Kidney (tissue), 13 donors: ENCODE measurements at regions not wholly inside any gene's neighbourhood (a gene's known extent, or its start where the extent isn't known, plus 50 kb on each side); places are given as distances from the start of the nearest gene placed in this dataset.
A peak's percentile ranks its signal among the peaks of the same experiment; 100 is the strongest.

Source experiments
- DNase-seq, 5 donors: peaks; one replicate each; pipeline ENCODE4 v3.0.0-alpha.2; 2013 to 2020
- FAIRE-seq: peaks from 2 replicates; lab custom pipeline; 2012; peaks lifted over from hg19 to GRCh38; lab: Jason Lieb, UNC
- H3K27ac ChIP-seq, 2 donors: one replicate each; pipeline ENCODE4 v1.7.0; 2013; ENCODE audit warnings: low read depth in 2 of 2, low read length in 2 of 2, inconsistent platforms in 1 of 2
- H3K27me3 ChIP-seq: one replicate; pipeline ENCODE4 v1.7.1; 2013; ENCODE audit warnings: low read length, inconsistent platforms; ENCODE audit not compliant: control insufficient read depth, insufficient read depth
- H3K36me3 ChIP-seq, 3 donors: one replicate each; pipeline versions ENCODE4 v1.7.0 to v1.7.1; 2013; ENCODE audit warnings: low read length in 3 of 3, control low read depth in 1 of 3, inconsistent platforms in 1 of 3; ENCODE audit not compliant: insufficient read depth in 3 of 3, control insufficient read depth in 2 of 3
- H3K4me1 ChIP-seq, 3 donors: one replicate each; pipeline versions ENCODE4 v1.7.0 to v1.7.1; 2013; ENCODE audit warnings: low read length in 3 of 3, inconsistent platforms in 1 of 3, low read depth in 1 of 3; ENCODE audit not compliant: control insufficient read depth in 2 of 3, insufficient read depth in 2 of 3
- H3K4me3 ChIP-seq, 3 donors: one replicate each; pipeline versions ENCODE4 v1.7.0 to v1.8.1; 2013; ENCODE audit warnings: low read length in 3 of 3, control low read depth in 1 of 3, inconsistent platforms in 1 of 3
- H3K9ac ChIP-seq, 3 donors: one replicate each; pipeline versions ENCODE4 v1.7.0 to v1.7.1; 2013; ENCODE audit warnings: low read length in 3 of 3, control low read depth in 1 of 3, inconsistent platforms in 1 of 3
- H3K9me3 ChIP-seq, 3 donors: one replicate each; pipeline versions ENCODE4 v1.7.0 to v1.7.1; 2013; ENCODE audit warnings: low read length in 3 of 3, control low read depth in 1 of 3, inconsistent platforms in 1 of 3; ENCODE audit not compliant: control insufficient read depth in 2 of 3, insufficient read depth in 1 of 3
- intact Hi-C: fragments of 100-400 bp; cut with DNase I; formaldehyde crosslinking; loops from one replicate; pipeline ENCODE4 v1.11.1; 2022
- TF ChIP-seq, protein P1 (sequence below): IDR thresholded peaks from 3 replicates; pipeline ENCODE4 v1.5.1; 2012; ENCODE audit warnings: mild to moderate bottlenecking, moderate library complexity, borderline replicate concordance; ENCODE audit not compliant: insufficient read depth; ENCODE audit errors: extremely low read depth
- donor health status: control.
- donor health status: control.
- donor health status: control.
- donor health status: control.
- donor health status: control.
- donor health status: DM: yes; HTN: yes; CAD: no.
- donor health status: Normal renal cell carcinoma (clear cell type).

DNA sequence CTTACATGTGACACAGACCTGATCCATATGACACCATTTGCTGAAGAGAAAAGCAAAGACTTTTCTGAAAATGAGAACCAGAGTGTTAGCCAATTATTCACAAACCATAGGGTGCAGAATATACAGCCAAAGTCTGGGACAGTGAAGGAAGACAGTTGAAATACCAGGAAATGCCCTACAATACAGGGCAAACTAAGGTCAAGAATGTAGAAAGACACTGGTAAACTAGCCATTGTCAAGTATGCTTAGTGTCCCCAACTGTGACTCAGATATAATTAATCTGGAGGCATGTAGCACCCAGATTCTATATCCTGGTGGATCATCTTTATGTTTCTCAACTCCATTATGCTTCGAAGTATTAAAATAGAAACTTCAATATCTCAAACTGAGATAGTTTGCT is 200.9 kb upstream of the FSTL5 start:
- TF ChIP-seq, protein P1, sequence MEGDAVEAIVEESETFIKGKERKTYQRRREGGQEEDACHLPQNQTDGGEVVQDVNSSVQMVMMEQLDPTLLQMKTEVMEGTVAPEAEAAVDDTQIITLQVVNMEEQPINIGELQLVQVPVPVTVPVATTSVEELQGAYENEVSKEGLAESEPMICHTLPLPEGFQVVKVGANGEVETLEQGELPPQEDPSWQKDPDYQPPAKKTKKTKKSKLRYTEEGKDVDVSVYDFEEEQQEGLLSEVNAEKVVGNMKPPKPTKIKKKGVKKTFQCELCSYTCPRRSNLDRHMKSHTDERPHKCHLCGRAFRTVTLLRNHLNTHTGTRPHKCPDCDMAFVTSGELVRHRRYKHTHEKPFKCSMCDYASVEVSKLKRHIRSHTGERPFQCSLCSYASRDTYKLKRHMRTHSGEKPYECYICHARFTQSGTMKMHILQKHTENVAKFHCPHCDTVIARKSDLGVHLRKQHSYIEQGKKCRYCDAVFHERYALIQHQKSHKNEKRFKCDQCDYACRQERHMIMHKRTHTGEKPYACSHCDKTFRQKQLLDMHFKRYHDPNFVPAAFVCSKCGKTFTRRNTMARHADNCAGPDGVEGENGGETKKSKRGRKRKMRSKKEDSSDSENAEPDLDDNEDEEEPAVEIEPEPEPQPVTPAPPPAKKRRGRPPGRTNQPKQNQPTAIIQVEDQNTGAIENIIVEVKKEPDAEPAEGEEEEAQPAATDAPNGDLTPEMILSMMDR: no peak
- Histone ChIP-seq H3K36me3 (no peaks in the 10 kb centered on the region), H3K4me3 (no peak overlapping the region), H3K4me1 (no peaks in the 10 kb centered on the region), H3K9ac (no peak overlapping the region), H3K27ac (no peak overlapping the region), H3K27me3 (no peaks in the 10 kb centered on the region), H3K9me3 (no peaks in the 10 kb centered on the region)
- no peak for DNase-seq
- FAIRE-seq: no peak
- intact Hi-C loops: no loop called here

DNA sequence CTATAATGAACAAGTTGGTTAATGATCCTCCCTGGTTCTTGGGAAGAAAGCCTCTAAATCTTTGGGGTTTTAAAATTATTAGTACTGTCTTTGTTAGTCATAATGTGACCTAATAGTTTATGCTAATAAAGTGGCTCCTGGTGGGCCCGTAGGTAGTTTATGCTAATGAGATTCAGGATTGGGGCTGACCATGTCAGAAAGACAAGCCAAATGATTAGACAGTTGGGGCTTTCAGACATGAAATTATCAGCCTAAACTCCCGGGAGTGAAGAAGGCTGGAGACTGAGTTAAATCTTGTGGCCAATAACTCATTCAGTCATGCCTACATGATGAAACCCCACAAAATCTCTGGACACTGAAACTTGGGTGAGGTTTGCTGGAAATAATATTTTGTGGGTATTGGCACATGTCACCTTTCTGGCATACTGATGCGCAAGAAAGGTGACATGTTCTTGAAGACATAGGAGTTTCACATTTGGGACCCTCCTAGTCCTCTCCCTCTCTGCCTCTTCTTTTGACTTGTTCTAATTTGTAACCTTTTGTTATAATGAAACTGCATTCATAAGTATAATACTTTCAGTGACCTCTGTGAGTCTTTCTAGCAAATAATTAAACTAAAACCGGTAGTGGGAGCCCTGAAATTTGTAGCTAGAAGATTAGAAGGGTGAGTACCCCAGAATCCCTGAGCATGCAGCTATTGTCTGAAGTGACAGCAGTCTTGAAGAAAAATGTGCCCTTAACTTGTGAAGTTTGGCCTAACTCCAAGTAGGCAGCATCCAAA is 196.8 kb upstream of the FSTL5 start:
- no peaks in the 10 kb centered on the region for H3K4me1 ChIP-seq
- no peaks in the 10 kb centered on the region for H3K9me3 ChIP-seq
- FAIRE-seq (no peak), DNase-seq (no peak)
- H3K36me3 ChIP-seq: no peaks in the 10 kb centered on the region
- no peak overlapping the region for H3K4me3 ChIP-seq
- intact Hi-C loops: no loop called here
- H3K9ac ChIP-seq: no peak overlapping the region
- H3K27ac ChIP-seq: no peak overlapping the region
- TF ChIP-seq, protein P1: no peak
- H3K27me3 ChIP-seq: no peaks in the 10 kb centered on the region

DNA sequence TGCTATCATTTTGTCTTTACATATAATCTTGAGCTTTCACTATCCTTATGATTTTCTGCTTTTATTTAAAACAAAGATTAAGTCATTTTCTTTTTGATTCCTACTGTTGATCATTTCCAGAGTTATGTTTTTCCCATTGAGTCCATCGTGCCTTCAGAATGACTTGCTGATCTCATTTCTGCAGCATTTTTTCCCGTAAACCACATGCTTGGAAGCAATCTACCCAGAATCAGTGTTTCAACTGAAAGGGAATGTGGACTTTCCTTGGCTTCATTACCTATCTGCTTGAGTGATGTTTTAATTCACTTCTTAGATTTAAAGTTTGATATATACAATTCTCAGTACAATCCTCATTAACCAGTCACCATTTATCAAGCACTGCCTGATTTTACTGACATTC is 192.4 kb upstream of the FSTL5 start:
- TF ChIP-seq, protein P1: no peak
- DNase-seq (peak in 2 of 5 donors; percentile 12 to 36), FAIRE-seq (no peak)
- H3K4me1 ChIP-seq: no peaks in the 10 kb centered on the region
- no peak overlapping the region for H3K9ac ChIP-seq
- no peaks in the 10 kb centered on the region for H3K27me3 ChIP-seq
- no peaks in the 10 kb centered on the region for H3K36me3 ChIP-seq
- H3K27ac ChIP-seq: no peak overlapping the region
- H3K4me3 ChIP-seq: no peak overlapping the region
- intact Hi-C loops: no loop called here
- H3K9me3 ChIP-seq: no peaks in the 10 kb centered on the region
